ENCODE measurements at regions not wholly inside any gene's neighbourhood (a gene's known extent, or its start where the extent isn't known, plus 50 kb on each side); places are given as distances from the start of the nearest gene placed in this dataset.

DNA sequence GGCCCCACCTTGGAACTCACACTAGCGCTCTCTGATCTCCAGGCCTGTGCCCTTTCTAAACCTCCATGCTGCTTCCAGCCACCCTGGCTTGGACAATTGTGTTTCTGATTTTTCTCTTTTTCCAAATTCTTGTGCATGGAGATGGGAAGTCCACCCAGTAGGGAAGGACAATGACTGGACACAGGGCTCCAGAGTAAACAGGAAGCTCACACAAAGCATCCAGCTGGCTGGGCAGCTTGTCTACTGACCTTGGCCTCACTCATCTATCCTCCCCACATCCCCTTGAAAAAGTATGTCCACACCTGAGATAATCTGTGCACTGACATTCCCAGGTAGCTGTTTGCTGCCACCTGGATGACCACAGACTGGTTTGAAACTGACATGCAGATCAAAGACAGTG lies 331.2 kb upstream of the MAF start:
- Histone ChIP-seq H4K20me1 (ENCODE audit: control insufficient read depth, insufficient read depth, low read depth, low read length) (no peaks in the 10 kb centered on the region), H3K4me3 (ENCODE audit: low read length) (no peak overlapping the region), H3K9me2 (replicated peaks; ENCODE audit: control insufficient read depth, low read length) (no peaks in the 10 kb centered on the region), H3K27ac (ENCODE audit: low read depth, low read length) (no peak overlapping the region), H3K27me3 (ENCODE audit: control insufficient read depth, low read length) (no peaks in the 10 kb centered on the region), H3K79me2 (ENCODE audit: control insufficient read depth, low read length) (no peaks in the 10 kb centered on the region), H3K9me3 (ENCODE audit: control insufficient read depth, insufficient read depth, low read length) (no peaks in the 10 kb centered on the region), H3K36me3 (ENCODE audit: control insufficient read depth, low read length) (no peaks in the 10 kb centered on the region), H3K4me2 (ENCODE audit: low read length) (no peak overlapping the region), H3F3A (ENCODE audit: control insufficient read depth, insufficient read depth) (no peaks in the 10 kb centered on the region), H3K4me1 (ENCODE audit: control insufficient read depth, low read length) (no peaks in the 10 kb centered on the region)
- TF ChIP-seq, protein P1, sequence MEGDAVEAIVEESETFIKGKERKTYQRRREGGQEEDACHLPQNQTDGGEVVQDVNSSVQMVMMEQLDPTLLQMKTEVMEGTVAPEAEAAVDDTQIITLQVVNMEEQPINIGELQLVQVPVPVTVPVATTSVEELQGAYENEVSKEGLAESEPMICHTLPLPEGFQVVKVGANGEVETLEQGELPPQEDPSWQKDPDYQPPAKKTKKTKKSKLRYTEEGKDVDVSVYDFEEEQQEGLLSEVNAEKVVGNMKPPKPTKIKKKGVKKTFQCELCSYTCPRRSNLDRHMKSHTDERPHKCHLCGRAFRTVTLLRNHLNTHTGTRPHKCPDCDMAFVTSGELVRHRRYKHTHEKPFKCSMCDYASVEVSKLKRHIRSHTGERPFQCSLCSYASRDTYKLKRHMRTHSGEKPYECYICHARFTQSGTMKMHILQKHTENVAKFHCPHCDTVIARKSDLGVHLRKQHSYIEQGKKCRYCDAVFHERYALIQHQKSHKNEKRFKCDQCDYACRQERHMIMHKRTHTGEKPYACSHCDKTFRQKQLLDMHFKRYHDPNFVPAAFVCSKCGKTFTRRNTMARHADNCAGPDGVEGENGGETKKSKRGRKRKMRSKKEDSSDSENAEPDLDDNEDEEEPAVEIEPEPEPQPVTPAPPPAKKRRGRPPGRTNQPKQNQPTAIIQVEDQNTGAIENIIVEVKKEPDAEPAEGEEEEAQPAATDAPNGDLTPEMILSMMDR (IDR thresholded peaks at IDR 0.05; ENCODE audit: low read depth, low read length, poor library complexity, severe bottlenecking), result no peak
- TF ChIP-seq EZH2phosphoT487 (IDR thresholded peaks at IDR 0.05; ENCODE audit: borderline replicate concordance, low read length), result no peak

DNA sequence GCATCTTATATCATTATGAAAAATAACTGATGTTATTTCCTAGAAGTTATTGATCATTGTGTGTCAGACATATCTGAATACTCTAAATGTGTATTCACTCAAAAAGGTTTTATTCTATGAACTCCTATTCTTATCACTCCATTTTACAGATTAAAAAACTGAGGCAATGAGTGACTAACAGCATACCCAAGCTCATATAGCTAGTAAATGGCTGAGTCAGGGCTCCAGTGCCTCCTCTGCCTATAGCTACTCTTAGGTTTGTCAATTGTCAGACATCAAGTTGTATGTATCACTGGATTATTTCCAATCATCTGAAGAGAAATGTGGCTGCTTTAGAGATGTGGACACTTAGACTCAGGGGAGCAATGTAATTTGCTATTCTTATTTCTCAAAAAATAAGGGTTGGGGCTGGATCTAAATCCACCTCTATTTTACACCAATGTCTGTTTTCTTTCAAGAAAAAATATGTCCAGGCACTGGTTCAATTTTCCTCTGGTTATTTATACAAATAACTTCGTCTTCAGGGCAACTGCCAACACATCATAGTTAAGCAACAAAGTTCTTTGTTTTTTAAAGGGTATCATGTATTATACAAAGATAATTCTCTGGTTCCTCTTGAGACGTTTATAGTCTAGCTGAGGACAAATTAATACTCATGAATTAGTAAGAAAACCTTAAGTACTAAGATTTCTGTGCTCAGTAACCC lies 328.9 kb upstream of the MAF start:
- no peaks in the 10 kb centered on the region for H3F3A ChIP-seq (ENCODE audit: control insufficient read depth, insufficient read depth)
- no peaks in the 10 kb centered on the region for H3K4me1 ChIP-seq (ENCODE audit: control insufficient read depth, low read length)
- no peaks in the 10 kb centered on the region for H3K9me2 ChIP-seq (replicated peaks; ENCODE audit: control insufficient read depth, low read length)
- H3K4me2 ChIP-seq (ENCODE audit: low read length), result no peak overlapping the region
- H3K9me3 ChIP-seq (ENCODE audit: control insufficient read depth, insufficient read depth, low read length), result no peaks in the 10 kb centered on the region
- no peak overlapping the region for H3K27ac ChIP-seq (ENCODE audit: low read depth, low read length)
- H4K20me1 ChIP-seq (ENCODE audit: control insufficient read depth, insufficient read depth, low read depth, low read length), result no peaks in the 10 kb centered on the region
- no peak for TF ChIP-seq EZH2phosphoT487 (IDR thresholded peaks at IDR 0.05; ENCODE audit: borderline replicate concordance, low read length)
- TF ChIP-seq, protein P1 (IDR thresholded peaks at IDR 0.05; ENCODE audit: low read depth, low read length, poor library complexity, severe bottlenecking), result no peak
- no peaks in the 10 kb centered on the region for H3K27me3 ChIP-seq (ENCODE audit: control insufficient read depth, low read length)
- no peaks in the 10 kb centered on the region for H3K36me3 ChIP-seq (ENCODE audit: control insufficient read depth, low read length)
- H3K4me3 ChIP-seq (ENCODE audit: low read length), result no peak overlapping the region
- H3K79me2 ChIP-seq (ENCODE audit: control insufficient read depth, low read length), result no peaks in the 10 kb centered on the region

GRCh38 chr16:79928142-79928873 lies 327.8 kb upstream of the MAF start:
- TF ChIP-seq, protein P1 (IDR thresholded peaks at IDR 0.05; ENCODE audit: low read depth, low read length, poor library complexity, severe bottlenecking), result no peak
- no peak for TF ChIP-seq EZH2phosphoT487 (IDR thresholded peaks at IDR 0.05; ENCODE audit: borderline replicate concordance, low read length)
- no peaks in the 10 kb centered on the region for H3K9me2 ChIP-seq (replicated peaks; ENCODE audit: control insufficient read depth, low read length)
- no peaks in the 10 kb centered on the region for H3F3A ChIP-seq (ENCODE audit: control insufficient read depth, insufficient read depth)
- no peaks in the 10 kb centered on the region for H3K4me1 ChIP-seq (ENCODE audit: control insufficient read depth, low read length)
- H3K9me3 ChIP-seq (ENCODE audit: control insufficient read depth, insufficient read depth, low read length), result no peaks in the 10 kb centered on the region
- H3K4me3 ChIP-seq (ENCODE audit: low read length), result no peak overlapping the region
- no peaks in the 10 kb centered on the region for H3K79me2 ChIP-seq (ENCODE audit: control insufficient read depth, low read length)
- no peak overlapping the region for H3K27ac ChIP-seq (ENCODE audit: low read depth, low read length)
- no peaks in the 10 kb centered on the region for H3K36me3 ChIP-seq (ENCODE audit: control insufficient read depth, low read length)
- H3K4me2 ChIP-seq (ENCODE audit: low read length), result no peak overlapping the region
- no peaks in the 10 kb centered on the region for H3K27me3 ChIP-seq (ENCODE audit: control insufficient read depth, low read length)
- H4K20me1 ChIP-seq (ENCODE audit: control insufficient read depth, insufficient read depth, low read depth, low read length), result no peaks in the 10 kb centered on the region

Data from DOHH2 (cell line).